Nephron (organoid): ENCODE measurements at regions not wholly inside any gene's neighbourhood (a gene's known extent, or its start where the extent isn't known, plus 50 kb on each side); places are given as distances from the start of the nearest gene placed in this dataset.
A peak's percentile ranks its signal among the peaks of the same experiment; 100 is the strongest.

Experiments
- H3K27ac Mint-ChIP-seq, 3 experiments: 2 replicates each; pipeline ENCODE4 v1.8.0; 2020; ENCODE audit warnings: mixed read lengths in 3 of 3, mild to moderate bottlenecking in 2 of 3, moderate library complexity in 1 of 3
- H3K27me3 Mint-ChIP-seq: 2 replicates; pipeline ENCODE4 v1.8.0; 2021; ENCODE audit warnings: low read depth, mild to moderate bottlenecking, moderate library complexity, mixed read lengths
- H3K36me3 Mint-ChIP-seq: 2 replicates; pipeline ENCODE4 v1.8.0; 2020; ENCODE audit warnings: low read depth, mixed read lengths
- H3K4me1 Mint-ChIP-seq: 2 replicates; pipeline ENCODE4 v1.8.0; 2020; ENCODE audit warnings: mixed read lengths
- H3K4me3 Mint-ChIP-seq, 3 experiments: 2 replicates each; pipeline ENCODE4 v1.8.0; 2020; ENCODE audit warnings: mild to moderate bottlenecking in 3 of 3, mixed read lengths in 3 of 3, moderate library complexity in 2 of 3
- H3K9me3 Mint-ChIP-seq: 2 replicates; pipeline ENCODE4 v1.8.0; 2020; ENCODE audit warnings: mixed read lengths
- TF ChIP-seq, protein P1 (sequence below), 3 experiments: fragments of 200-600 bp; sonication (generic); IDR thresholded peaks; one replicate each; pipeline ENCODE4 v1.5.0; 2021; ENCODE audit warnings: antibody characterized with exemption in 3 of 3; ENCODE audit not compliant: unreplicated experiment in 3 of 3

DNA sequence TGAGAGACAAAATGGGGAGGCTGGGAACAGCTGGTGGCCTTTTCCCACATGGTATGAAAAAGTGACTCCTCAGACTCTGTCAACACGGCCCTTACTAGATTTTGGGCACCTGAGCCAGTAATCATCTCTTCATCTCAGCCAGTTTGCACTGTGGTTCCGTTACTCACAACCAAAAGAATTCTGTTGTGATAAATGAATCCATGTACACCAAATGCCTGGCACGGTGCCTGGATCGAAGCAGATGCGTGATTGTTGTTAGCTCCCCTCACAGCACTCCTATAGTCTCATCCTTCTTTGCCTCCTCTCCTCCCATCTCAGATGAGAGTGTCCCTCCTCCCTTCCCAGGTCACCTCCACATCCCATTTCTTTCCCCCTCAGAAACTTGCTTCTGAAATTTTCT is 57.9 kb upstream of the GJB5 start:
- Mint-ChIP-seq H3K4me3 (no peak overlapping the region), H3K36me3 (no peaks in the 10 kb centered on the region), H3K27ac (no peak overlapping the region), H3K9me3 (no peaks in the 10 kb centered on the region), H3K4me1 (no peaks in the 10 kb centered on the region), H3K27me3 (peaks cover 20% of the 10 kb centered on the region)
- TF ChIP-seq, protein P1, sequence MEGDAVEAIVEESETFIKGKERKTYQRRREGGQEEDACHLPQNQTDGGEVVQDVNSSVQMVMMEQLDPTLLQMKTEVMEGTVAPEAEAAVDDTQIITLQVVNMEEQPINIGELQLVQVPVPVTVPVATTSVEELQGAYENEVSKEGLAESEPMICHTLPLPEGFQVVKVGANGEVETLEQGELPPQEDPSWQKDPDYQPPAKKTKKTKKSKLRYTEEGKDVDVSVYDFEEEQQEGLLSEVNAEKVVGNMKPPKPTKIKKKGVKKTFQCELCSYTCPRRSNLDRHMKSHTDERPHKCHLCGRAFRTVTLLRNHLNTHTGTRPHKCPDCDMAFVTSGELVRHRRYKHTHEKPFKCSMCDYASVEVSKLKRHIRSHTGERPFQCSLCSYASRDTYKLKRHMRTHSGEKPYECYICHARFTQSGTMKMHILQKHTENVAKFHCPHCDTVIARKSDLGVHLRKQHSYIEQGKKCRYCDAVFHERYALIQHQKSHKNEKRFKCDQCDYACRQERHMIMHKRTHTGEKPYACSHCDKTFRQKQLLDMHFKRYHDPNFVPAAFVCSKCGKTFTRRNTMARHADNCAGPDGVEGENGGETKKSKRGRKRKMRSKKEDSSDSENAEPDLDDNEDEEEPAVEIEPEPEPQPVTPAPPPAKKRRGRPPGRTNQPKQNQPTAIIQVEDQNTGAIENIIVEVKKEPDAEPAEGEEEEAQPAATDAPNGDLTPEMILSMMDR (IDR thresholded peaks at IDR 0.05; ENCODE audit: unreplicated experiment in 3 of 3): no peak

DNA sequence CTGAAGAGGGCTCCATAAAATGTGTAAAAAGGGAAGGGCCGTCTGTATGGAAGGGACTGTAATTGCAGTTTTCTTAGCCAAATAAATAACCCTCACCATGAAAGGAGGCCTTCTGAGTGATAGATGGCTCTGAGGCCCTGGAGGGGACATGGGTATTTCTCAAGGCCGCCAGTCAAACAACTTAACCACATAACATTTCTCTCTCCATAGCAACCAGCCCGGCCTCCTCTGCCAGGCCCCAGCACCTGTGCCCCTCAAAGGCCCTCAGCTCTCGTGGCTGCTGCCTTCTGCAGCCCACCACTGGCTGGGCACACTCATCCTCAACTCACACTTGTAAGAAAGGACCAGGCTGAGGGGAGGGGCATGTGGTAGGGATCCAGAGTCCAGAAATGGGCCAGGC is 57.0 kb upstream of the GJB5 start:
- TF ChIP-seq, protein P1 (IDR thresholded peaks at IDR 0.05; ENCODE audit: unreplicated experiment in 3 of 3): no peak
- Mint-ChIP-seq H3K36me3 (no peaks in the 10 kb centered on the region), H3K27me3 (peaks cover 24% of the 10 kb centered on the region), H3K4me3 (no peak overlapping the region), H3K4me1 (no peaks in the 10 kb centered on the region), H3K27ac (no peak overlapping the region), H3K9me3 (no peaks in the 10 kb centered on the region)

DNA sequence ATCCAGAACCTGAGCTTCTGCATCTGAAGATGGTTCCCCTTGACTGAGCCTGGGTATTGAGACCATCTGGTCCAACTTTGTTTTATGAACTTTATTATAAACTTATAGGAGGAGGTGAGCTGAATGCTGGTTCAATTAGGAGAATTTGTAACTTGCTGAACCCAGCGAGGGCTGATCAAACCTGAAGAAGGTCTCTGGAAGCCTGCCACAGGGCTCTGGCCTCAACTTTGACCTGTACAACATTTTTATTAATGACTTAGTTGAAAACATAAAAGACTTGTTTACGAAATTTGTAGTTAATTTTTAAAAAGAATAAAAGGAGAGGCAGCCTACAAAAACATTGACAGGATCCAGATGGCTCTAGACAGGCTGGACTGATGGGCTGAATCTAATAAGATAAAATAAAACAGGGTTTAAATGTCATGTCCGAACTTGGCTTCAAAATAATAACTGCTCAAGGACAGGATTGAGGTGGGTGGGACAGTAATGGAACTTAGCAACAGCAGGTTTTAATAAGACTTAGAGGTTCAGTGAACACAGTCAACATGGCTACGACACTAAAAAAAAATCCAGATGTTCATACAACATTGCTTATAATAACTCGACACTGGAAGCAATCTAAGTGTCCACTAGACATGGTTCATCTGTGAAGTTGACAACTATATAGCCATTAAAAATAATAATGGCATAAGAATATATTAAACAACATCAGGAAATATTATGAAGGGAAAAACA is 53.4 kb upstream of the GJB5 start:
- TF ChIP-seq, protein P1 (IDR thresholded peaks at IDR 0.05; ENCODE audit: unreplicated experiment in 3 of 3): no peak
- Mint-ChIP-seq H3K27ac (peak overlapping the region in 1 of 3 experiments; percentile 45), H3K27me3 (peaks cover 42% of the 10 kb centered on the region), H3K4me1 (no peaks in the 10 kb centered on the region), H3K4me3 (no peak overlapping the region), H3K9me3 (no peaks in the 10 kb centered on the region), H3K36me3 (no peaks in the 10 kb centered on the region)
